ENCODE measurements at regions not wholly inside any gene's neighbourhood (a gene's known extent, or its start where the extent isn't known, plus 50 kb on each side); places are given as distances from the start of the nearest gene placed in this dataset.

GRCh38 chr3:79922633-79923032, 154.8 kb upstream of the ROBO1 start:
- DNase-seq: no peak

GRCh38 chr3:79917561-79917960, 149.8 kb upstream of the ROBO1 start:
- DNase-seq: no peak

- no peak for DNase-seq
Observed at GRCh38 chr3:79910337-79910736, 142.5 kb upstream of the ROBO1 start.

GRCh38 chr3:79906106-79906505, 138.3 kb upstream of the ROBO1 start:
- DNase-seq: no peak

DNA sequence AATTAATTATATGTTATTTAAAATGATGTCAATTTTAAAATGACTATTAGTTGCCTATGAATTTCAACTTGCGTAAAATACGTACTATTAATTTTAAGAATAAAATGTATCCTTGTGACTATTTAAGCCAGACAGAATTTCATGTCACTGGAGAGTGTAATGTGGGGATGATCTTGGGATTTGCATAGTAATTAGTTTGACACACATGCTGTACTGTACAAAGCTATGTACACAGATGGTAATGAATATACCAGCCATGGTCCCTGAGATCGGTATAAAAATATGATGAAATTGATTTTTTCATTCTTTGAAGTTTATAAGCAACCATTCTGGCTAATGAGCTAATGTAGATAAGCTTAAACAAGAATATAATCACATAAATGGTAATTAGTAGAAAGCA, 134.4 kb upstream of the ROBO1 start:
- DNase-seq: no peak

DNA sequence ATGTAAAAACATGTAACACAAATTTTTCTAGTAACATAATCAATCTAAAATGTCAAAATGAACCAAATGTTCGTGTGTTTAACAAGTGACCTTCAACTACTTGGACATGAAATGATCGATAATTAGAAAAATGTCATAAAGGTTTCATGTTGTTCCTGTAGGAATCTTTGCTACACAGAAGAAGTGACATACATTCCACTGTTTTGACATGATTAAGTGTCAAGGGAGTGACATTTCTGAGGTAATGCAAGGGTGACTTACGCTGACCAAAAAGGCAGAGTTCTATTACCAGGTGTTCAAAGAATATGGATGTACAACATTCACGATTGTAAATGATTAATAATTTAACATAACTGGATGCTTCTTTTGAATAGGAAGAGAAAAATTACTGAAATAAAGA, 131.1 kb upstream of the ROBO1 start:
- DNase-seq: no peak

DNA sequence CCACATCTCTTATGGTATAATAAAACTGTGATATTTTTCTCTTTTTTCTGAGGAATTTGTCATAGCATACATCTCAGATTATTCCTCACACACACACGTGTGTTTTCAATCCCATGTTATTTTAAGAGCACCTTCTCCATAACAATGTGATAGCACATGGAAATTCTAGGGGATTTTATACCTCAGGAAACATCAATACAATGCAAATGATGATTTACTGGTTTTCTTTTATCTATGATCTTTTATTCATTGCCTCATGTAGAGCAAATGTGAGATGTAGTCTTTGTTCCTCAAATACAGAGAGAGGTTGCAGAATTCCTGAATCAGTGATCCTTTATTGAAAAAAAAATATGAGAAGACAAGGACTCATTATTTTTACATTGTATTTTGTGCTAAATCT, 128.3 kb upstream of the ROBO1 start:
- DNase-seq: no peak

- no peak for DNase-seq
Observed at GRCh38 chr3:79887213-79887612, 119.4 kb upstream of the ROBO1 start.

DNA sequence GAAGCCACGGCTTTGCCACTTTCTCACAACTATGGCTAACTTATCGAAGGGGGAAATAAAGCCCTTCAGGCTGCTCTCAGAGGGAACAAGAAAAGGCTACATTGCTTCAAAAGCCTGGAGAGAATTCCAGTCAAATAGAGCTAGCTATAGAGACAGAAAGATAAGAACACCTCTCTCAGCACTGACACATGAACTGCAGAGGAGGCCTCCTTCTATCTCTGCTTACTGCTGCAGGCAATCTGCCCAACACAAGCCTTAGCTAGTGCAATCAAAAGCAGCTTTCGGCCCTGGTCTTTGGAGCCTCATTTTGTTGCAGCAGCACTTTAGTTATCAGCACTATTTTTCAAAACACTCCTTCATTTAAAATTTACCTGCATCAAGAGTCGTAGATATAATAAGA, 118.4 kb upstream of the ROBO1 start:
- no peak for DNase-seq

GRCh38 chr3:79885407-79885806, 117.6 kb upstream of the ROBO1 start:
- no peak for DNase-seq

DNA sequence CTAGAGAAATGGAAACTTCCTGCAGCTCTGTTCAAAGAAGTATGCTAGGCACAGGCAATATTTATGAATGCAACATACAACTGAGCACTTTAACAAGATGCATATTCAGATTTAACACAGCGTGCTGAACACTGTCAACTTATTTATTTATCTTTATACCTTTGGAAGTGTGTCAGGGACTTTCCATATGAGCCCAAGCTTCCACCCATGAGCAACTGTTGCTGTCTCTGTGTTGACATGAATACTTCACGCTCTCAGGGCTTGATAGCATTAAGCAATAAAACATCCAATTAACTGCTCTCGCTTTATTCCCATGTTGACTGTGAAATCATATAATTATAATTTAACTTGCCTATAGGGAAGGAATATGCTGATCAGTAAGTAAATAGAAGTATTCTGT, 116.6 kb upstream of the ROBO1 start:
- DNase-seq: no peak

GRCh38 chr3:79881431-79881830, 113.6 kb upstream of the ROBO1 start:
- DNase-seq: no peak

DNA sequence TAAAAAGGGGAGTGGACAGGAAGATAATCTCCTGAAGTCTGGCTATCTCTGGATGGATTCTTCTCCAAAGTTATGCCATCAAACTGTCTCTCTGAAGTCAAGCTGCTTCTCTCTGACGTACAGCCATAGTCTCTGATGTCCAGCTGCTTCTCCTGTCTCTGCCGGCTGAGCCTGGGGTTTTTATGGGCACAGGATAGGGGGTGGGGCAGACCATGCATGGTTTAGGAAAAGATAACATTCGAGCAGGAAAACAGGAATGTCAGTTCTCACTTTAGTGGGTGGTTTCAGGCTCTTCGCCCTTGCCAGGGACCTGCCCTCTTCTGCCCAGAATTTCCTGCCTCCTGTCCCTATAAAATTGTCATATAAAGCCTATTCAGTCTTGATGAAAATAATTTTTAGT, 110.9 kb upstream of the ROBO1 start:
- no peak for DNase-seq

- no peak for DNase-seq
Observed at GRCh38 chr3:79874646-79875045, 106.8 kb upstream of the ROBO1 start.

DNA sequence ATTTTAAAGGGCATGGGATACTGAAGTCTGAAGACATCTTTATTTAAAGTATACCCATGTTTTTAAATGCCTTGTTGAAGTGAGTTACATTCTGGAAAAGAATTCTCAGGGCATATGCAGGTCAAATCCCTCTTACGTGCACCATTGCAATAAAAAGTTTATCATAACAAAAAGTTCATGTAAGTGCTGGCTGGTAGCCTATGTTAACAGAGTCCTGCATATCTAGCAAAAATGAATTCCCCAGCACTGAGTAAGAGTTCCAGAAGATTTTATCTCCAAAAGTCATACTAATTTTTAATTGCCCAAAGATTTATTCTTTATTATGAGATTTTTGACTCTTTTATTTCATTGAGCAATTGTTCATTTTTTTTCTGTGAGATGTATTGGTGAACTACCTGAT, 104.7 kb upstream of the ROBO1 start:
- DNase-seq: no peak

DNA sequence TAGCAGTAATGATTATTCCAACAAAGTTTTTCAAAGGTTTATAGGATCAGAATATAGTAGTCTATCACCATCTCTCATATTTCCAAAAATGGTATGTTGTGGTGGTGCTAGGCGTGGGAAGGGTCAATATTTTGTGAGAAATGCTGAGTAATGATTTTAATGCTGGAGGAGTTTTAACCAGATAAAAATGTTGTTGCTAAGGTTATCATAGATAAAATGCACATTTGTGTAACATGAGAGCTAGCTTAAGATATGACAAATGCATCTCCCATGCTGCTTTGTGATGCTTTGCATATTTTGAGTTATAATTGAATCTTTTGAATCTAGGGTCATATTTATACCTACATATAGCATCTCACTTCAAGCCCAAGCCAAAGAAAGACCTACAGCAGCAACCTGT, 103.9 kb upstream of the ROBO1 start:
- DNase-seq: no peak

- DNase-seq: no peak
Observed at GRCh38 chr3:79870313-79870620, 102.5 kb upstream of the ROBO1 start.

GRCh38 chr3:79869461-79870312, 101.9 kb upstream of the ROBO1 start:
- DNase-seq: no peak

DNA sequence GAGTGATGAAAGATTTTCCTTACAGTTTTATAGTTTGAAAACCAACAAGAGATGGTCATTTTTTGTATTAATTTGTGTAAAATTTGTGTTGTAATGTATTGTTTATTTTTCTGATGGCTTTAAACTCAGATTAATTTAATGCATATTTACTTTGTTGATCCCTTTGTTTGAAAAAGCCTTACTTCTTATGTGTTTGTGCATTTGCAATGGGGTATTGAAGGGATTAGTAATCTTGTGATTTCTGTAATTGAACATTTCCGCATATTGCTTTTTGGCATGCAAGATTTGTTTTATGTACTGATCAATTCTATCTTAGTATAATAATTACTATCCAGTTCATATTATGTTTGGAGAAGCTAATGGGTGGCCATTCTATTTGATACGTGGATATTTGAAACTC, 98.4 kb upstream of the ROBO1 start:
- DNase-seq: no peak

GRCh38 chr3:79864077-79864476, 96.3 kb upstream of the ROBO1 start:
- no peak for DNase-seq

- DNase-seq: no peak
Observed at GRCh38 chr3:79848876-79849275, 81.1 kb upstream of the ROBO1 start.

DNA sequence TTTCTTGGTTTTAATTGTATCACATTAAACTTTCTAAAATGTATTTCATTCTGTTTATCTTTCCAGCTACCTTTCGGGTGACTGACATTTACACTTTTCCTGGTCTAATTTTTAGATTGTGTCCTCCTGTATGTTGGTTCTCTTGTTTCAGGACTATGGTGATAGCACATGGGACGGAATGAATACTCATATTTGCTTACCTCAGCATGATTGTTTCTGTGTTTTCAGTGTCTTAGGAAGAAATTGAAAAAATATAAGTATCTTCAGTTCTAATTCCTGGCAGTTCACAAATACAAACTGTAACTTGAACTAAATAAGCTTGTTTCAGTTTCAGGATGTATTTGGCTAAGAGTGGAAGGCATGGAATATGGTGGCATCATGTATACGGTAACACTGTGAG, 80.1 kb upstream of the ROBO1 start:
- DNase-seq: no peak

DNA sequence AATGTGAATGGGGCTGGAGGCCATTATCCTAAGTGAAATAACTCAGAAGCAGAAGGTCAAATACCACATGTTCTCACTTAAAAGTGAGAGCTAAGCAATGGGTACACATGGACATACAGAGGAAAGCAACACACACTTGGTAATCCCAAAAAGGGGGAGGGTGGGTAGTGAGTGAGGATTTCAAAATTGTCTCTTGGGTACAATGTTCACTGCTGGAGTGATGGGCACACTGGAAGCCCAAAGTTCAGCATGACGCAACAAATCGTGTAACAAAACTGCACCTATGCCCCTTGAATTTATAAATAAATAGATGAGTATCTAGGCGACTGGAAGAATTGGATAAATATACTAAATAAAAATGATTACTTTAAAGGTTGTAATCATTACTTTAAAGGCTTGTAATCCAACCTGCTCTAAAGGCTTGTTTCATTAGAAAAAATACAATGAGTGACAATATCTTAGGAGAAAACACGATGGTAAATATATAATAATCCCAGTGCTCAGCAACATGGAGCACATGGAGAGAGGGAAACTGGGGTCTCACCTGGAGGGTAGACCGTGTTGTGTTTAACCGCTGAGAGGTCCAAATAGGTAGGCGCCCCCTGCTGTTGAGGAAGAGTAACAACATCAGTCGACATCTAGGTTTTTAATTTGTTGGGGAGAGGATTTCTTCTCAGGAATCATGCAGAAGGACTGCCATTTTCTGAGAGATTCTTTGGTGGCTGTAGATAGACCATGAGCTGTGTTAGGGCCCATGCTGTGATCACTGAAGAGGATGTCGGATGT, 78.5 kb upstream of the ROBO1 start:
- no peak for DNase-seq

- DNase-seq: no peak
Observed at GRCh38 chr3:79845546-79845945, 77.7 kb upstream of the ROBO1 start.

DNA sequence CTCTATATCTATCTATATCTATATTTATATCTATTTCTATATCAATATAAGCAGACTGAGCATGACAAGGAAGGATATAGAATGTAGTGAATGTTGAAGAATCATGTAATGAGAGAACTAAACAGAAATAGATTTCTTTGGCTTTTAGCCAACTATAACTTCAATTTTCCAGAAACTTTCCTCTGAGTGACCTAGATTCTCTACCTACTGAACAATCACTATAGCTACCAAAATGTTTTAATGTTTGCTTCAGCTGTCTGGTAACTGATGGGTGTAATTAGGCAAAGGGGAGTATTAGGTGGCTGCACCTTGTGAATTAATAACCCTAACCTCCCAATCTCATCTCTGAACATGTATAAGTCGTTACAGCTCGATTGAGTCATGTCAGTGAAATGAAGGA, 76.4 kb upstream of the ROBO1 start:
- no peak for DNase-seq
